ENCODE measurements at regions not wholly inside any gene's neighbourhood (a gene's known extent, or its start where the extent isn't known, plus 50 kb on each side); places are given as distances from the start of the nearest gene placed in this dataset.

- BruUV-seq (replicated peaks): no TSS peak
- no peak for TF ChIP-seq PBX2 (CRISPR knock-in tag; IDR thresholded peaks at IDR 0.05; ENCODE audit: low read depth)
- no peak for TF ChIP-seq PBX2 (tag; conservative IDR thresholded peaks at IDR 0.05; ENCODE audit: low read depth)
- no peak for TF ChIP-seq COPS2 (conservative IDR thresholded peaks at IDR 0.05)
- TF ChIP-seq HDAC8 (tag; IDR thresholded peaks at IDR 0.05): no peak
- no peak for TF ChIP-seq ZSCAN29 (IDR thresholded peaks at IDR 0.05)
- no peak for TF ChIP-seq ZKSCAN8 (CRISPR knock-in tag; IDR thresholded peaks at IDR 0.05)
- no peak for TF ChIP-seq ELF2 (CRISPR knock-in tag; IDR thresholded peaks at IDR 0.05)
- no peak for TF ChIP-seq ZNF354B (CRISPR knock-in tag; IDR thresholded peaks at IDR 0.05)
- no peak for TF ChIP-seq FOXP1 (CRISPR knock-in tag; IDR thresholded peaks at IDR 0.05)
- no peak for TF ChIP-seq TCF3 (CRISPR knock-in tag; IDR thresholded peaks at IDR 0.05)
- no peak for TF ChIP-seq CBFA2T3 (IDR thresholded peaks at IDR 0.05)
- no peak for TF ChIP-seq C11orf30 (IDR thresholded peaks at IDR 0.05; ENCODE audit: low read depth)
- no peak for TF ChIP-seq CBX5 (IDR thresholded peaks at IDR 0.05; ENCODE audit: borderline replicate concordance, low read depth)
- no peak for TF ChIP-seq CCNT2 (IDR thresholded peaks at IDR 0.05; ENCODE audit: borderline replicate concordance, extremely low read depth, insufficient read length, low read depth, low read length)
- TF ChIP-seq ZFP1 (CRISPR knock-in tag; IDR thresholded peaks at IDR 0.05): no peak
- no peak for TF ChIP-seq NR0B1 (IDR thresholded peaks at IDR 0.05; ENCODE audit: partially characterized antibody)
- no peak for TF ChIP-seq PTRF (tag; IDR thresholded peaks at IDR 0.05)
- TF ChIP-seq ASH1L (IDR thresholded peaks at IDR 0.05; ENCODE audit: borderline replicate concordance, low read depth, partially characterized antibody): no peak
- Histone ChIP-seq H4K20me1 (replicated peaks; ENCODE audit: control insufficient read depth, insufficient read depth, low read length) (0 out of 2 replicates have a peak, but pooled peaks cover 8% of the 10 kb centered on the region), H3K4me3 (no peak overlapping the region), H3K4me2 (ENCODE audit: insufficient read depth, low read length) (no peak overlapping the region), H2AFZ (ENCODE audit: low read depth, low read length) (no peak overlapping the region), H3K27me3 (ENCODE audit: control insufficient read depth in 2 of 2, insufficient read depth in 2 of 2, low read length in 2 of 2) (peaks cover 33 to 57% of the 10 kb centered on the region in 2 experiments), H3K79me2 (ENCODE audit: control insufficient read depth, insufficient read depth, low read length) (no peaks in the 10 kb centered on the region), H3K27ac (ENCODE audit: extremely low read depth, low read depth, low read length) (no peak overlapping the region), H3K9ac (ENCODE audit: insufficient read depth in 1 of 2, low read depth in 2 of 2, low read length in 2 of 2) (no peak overlapping the region), H3K36me3 (ENCODE audit: control insufficient read depth, insufficient read depth, low read length) (no peaks in the 10 kb centered on the region), H3K9me3 (replicated peaks; ENCODE audit: control insufficient read depth, insufficient read depth, low read depth, low read length) (no peaks in the 10 kb centered on the region), H3K4me1 (replicated peaks in 1 of 2; ENCODE audit: control insufficient read depth in 2 of 2, insufficient read depth in 2 of 2, low read length in 2 of 2) (peaks cover 0 to 3% of the 10 kb centered on the region in 2 experiments; a peak in 3 of 5 replicates), H3K9me1 (ENCODE audit: control insufficient read depth, insufficient read depth, low read length) (no peaks in the 10 kb centered on the region)
- CTCF ChIA-PET (ENCODE audit: low intra/inter-chr PET ratio): no interaction called here
- POLR2A ChIA-PET: interaction anchor here (0.7 to 0.9 kb wide), 2 partner anchors 8 to 35 kb away, joined by 3 to 4 read pairs; no protein-coding TSS in a partner anchor
- FAIRE-seq: no peak
- intact Hi-C loops (cut with micrococcal nuclease) (no loop called here), in situ Hi-C loops (cut with MboI) (no loop called here)
- DNase-seq (ENCODE audit: extremely low read depth in 1 of 4, low spot score in 3 of 4): no peak
- ATAC-seq: no peak
- WGBS (ENCODE audit: insufficient coverage, low coverage, missing lambda C conversion rate): 3% methylated on average over 6 of the region's 6 CpGs
These were observed 72.5 kb downstream of the MAGEF1 start for GRCh38 chr3:184639351-184639750.
